GM23248 (cell line): ENCODE measurements at regions not wholly inside any gene's neighbourhood (a gene's known extent, or its start where the extent isn't known, plus 50 kb on each side); places are given as distances from the start of the nearest gene placed in this dataset.
A peak's percentile ranks its signal among the peaks of the same experiment; 100 is the strongest.
"Not testable (repeated sequence)": the region's sequence is repeated elsewhere in the genome, so short reads cannot be mapped to it uniquely, and the experiment has no call there.

Source experiments
- DNase-seq: peaks from one replicate; pipeline ENCODE4 v3.0.0-alpha.2; 2015
- H2AFZ ChIP-seq: fragments of 200-600 bp; sonication (generic); 2 replicates; pipeline ENCODE4 v1.6.1; 2016; ENCODE audit warnings: antibody characterized with exemption
- H3F3A ChIP-seq: fragments of 200-600 bp; sonication (generic); 2 replicates; pipeline ENCODE4 v1.6.1; 2016; ENCODE audit warnings: mild to moderate bottlenecking, antibody characterized with exemption, mixed run types; ENCODE audit not compliant: insufficient read depth
- H3K27ac ChIP-seq: fragments of 200-600 bp; sonication (generic); 2 replicates; pipeline ENCODE4 v1.5.1; 2016; ENCODE audit warnings: mild to moderate bottlenecking
- H3K27me3 ChIP-seq: fragments of 200-600 bp; sonication (generic); replicated peaks from 2 replicates; pipeline ENCODE4 v1.6.1; 2016; ENCODE audit warnings: mild to moderate bottlenecking; ENCODE audit not compliant: insufficient read depth
- H3K36me3 ChIP-seq: fragments of 200-600 bp; sonication (generic); 2 replicates; pipeline ENCODE4 v1.6.1; 2016; ENCODE audit warnings: low read depth, mild to moderate bottlenecking
- H3K4me1 ChIP-seq: fragments of 200-600 bp; sonication (generic); 2 replicates; pipeline ENCODE4 v1.6.1; 2016; ENCODE audit warnings: mild to moderate bottlenecking; ENCODE audit not compliant: insufficient read depth
- H3K4me2 ChIP-seq: fragments of 200-600 bp; sonication (generic); one replicate; pipeline ENCODE4 v1.6.1; 2016; ENCODE audit warnings: mild to moderate bottlenecking; ENCODE audit not compliant: unreplicated experiment
- H3K4me3 ChIP-seq: fragments of 200-600 bp; sonication (generic); 2 replicates; pipeline ENCODE4 v1.5.1; 2016; ENCODE audit warnings: mild to moderate bottlenecking
- H3K79me2 ChIP-seq: fragments of 200-600 bp; sonication (generic); 2 replicates; pipeline ENCODE4 v1.6.1; 2016; ENCODE audit warnings: mild to moderate bottlenecking; ENCODE audit not compliant: insufficient read depth
- H3K9ac ChIP-seq: fragments of 200-600 bp; sonication (generic); 2 replicates; pipeline ENCODE4 v1.6.1; 2016; ENCODE audit warnings: mild to moderate bottlenecking
- H3K9me2 ChIP-seq: fragments of 200-600 bp; sonication (generic); 2 replicates; pipeline ENCODE4 v1.6.1; 2016; ENCODE audit warnings: mixed run types, mild to moderate bottlenecking, moderate library complexity; ENCODE audit not compliant: insufficient read depth
- H3K9me3 ChIP-seq: fragments of 200-600 bp; sonication (generic); one replicate; pipeline ENCODE4 v1.6.1; 2017; ENCODE audit warnings: low read depth
- H4K20me1 ChIP-seq: fragments of 200-600 bp; sonication (generic); 2 replicates; pipeline ENCODE4 v1.6.0; 2016; ENCODE audit not compliant: insufficient read depth
- EZH2 ChIP-seq: fragments of 200-600 bp; sonication (generic); IDR thresholded peaks from 2 replicates; pipeline ENCODE4 v1.6.1; 2018; ENCODE audit warnings: antibody characterized with exemption, mild to moderate bottlenecking; ENCODE audit not compliant: insufficient read depth, poor library complexity, severe bottlenecking
- EZH2phosphoT487 ChIP-seq: fragments of 200-600 bp; sonication (generic); IDR thresholded peaks from 2 replicates; pipeline ENCODE4 v1.6.1; 2018; ENCODE audit warnings: antibody characterized with exemption, moderate library complexity, mild to moderate bottlenecking, low read depth; ENCODE audit not compliant: insufficient read depth
- WGBS, 2 experiments: methylation state at CpG; one replicate each; pipeline ENCODE4 v1.1.6; 2015 to 2017; ENCODE audit warnings: low lambda C conversion rate in 2 of 2, low coverage in 1 of 2; ENCODE audit errors: missing lambda C conversion rate in 2 of 2; 5-methylcytosine and 5-hydroxymethylcytosine counted together
- in situ Hi-C: fragments of 300-500 bp; cut with MboI; formaldehyde crosslinking; loops from 2 replicates; pipeline ENCODE4 v1.15.0; 2020

- Histone ChIP-seq H4K20me1 (no peaks in the 10 kb centered on the region), H3K4me3 (no peak overlapping the region), H3K9me2 (no peaks in the 10 kb centered on the region), H2AFZ (no peak overlapping the region), H3K4me1 (no peaks in the 10 kb centered on the region), H3K9ac (no peak overlapping the region), H3K79me2 (no peaks in the 10 kb centered on the region), H3K4me2 (no peak overlapping the region), H3K27me3 (no peaks in the 10 kb centered on the region), H3K9me3 (no peaks in the 10 kb centered on the region), H3K36me3 (no peaks in the 10 kb centered on the region), H3K27ac (no peak overlapping the region), H3F3A (no peaks in the 10 kb centered on the region)
- in situ Hi-C loops, result no loop called here
- no peak for TF ChIP-seq EZH2phosphoT487
- TF ChIP-seq EZH2, result no peak
- WGBS, 2 experiments, result 56 to 57% methylated on average over 1 of the region's 1 CpG
- no peak for DNase-seq
Measured at GRCh38 chr7:120070201-120070600, 202.8 kb upstream of the KCND2 start.

- TF ChIP-seq EZH2, result no peak
- TF ChIP-seq EZH2phosphoT487, result no peak
- Histone ChIP-seq H3K9me2 (no peaks in the 10 kb centered on the region), H3K27me3 (no peaks in the 10 kb centered on the region), H3K27ac (no peak overlapping the region), H3K9me3 (no peaks in the 10 kb centered on the region), H4K20me1 (no peaks in the 10 kb centered on the region), H3K9ac (no peak overlapping the region), H3K4me2 (no peak overlapping the region), H3K36me3 (no peaks in the 10 kb centered on the region), H3F3A (no peaks in the 10 kb centered on the region), H3K4me1 (no peaks in the 10 kb centered on the region), H3K4me3 (no peak overlapping the region), H3K79me2 (no peaks in the 10 kb centered on the region), H2AFZ (no peak overlapping the region)
- 49% methylated on average over 3 of the region's 3 CpGs for WGBS, 2 experiments
- DNase-seq, result no peak
- in situ Hi-C loops, result no loop called here
Measured at GRCh38 chr7:120077777-120078176, 195.2 kb upstream of the KCND2 start.

DNA sequence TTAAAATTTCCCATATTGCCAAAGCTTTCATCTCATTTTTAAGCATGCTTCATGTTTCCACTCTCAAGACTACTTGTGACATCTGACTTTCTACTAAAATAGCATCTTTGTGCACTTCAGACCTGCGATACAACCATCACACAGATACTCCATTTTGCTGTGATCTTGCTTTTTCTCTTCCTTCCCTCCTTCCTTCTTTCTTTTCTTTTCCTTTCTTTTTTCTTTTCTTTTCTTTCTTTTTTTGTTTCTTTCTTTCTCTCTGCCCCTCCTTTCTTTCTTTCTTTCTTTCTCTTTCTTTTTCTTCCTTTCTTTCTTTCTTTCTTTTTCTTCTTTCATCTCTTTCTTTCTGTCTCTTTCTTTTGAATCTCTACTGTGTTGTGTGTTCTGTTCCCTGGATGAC, 194.0 kb upstream of the KCND2 start:
- Histone ChIP-seq H3K4me3 (no peak overlapping the region), H2AFZ (peak overlapping the region; percentile 42; the same call in 1 of the 2 replicates), H4K20me1 (no peaks in the 10 kb centered on the region), H3K9me3 (no peaks in the 10 kb centered on the region), H3K27me3 (no peaks in the 10 kb centered on the region), H3K9me2 (no peaks in the 10 kb centered on the region), H3K9ac (no peak overlapping the region), H3K79me2 (no peaks in the 10 kb centered on the region), H3K36me3 (no peaks in the 10 kb centered on the region), H3K4me2 (no peak overlapping the region), H3K27ac (no peak overlapping the region), H3F3A (no peaks in the 10 kb centered on the region), H3K4me1 (no peaks in the 10 kb centered on the region)
- no peak for TF ChIP-seq EZH2
- TF ChIP-seq EZH2phosphoT487, result no peak
- 37 to 56% methylated on average over 1 of the region's 1 CpG for WGBS, 2 experiments
- in situ Hi-C loops, result no loop called here
- DNase-seq, result no peak

DNA sequence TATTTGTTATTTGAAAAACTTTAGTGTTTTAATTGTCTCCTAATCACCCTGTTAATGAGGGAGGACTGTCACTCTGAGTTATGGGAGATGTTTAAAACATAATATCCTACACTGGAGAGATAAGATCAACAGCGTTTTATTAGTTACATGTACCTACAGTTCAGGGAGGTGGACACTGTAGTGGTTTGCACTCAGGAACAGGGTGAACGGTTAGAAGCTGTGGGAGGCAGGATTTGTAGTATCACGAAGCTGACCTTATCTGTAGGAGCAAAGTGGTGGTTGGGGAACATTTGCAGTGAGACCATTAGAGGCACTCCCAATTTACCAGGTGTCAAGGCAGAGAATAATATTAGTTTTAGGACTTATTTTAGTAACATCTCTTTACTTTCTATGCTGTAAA, 193.3 kb upstream of the KCND2 start:
- no peaks in the 10 kb centered on the region for H3K4me1 ChIP-seq
- no peaks in the 10 kb centered on the region for H3K27me3 ChIP-seq
- H3K79me2 ChIP-seq, result no peaks in the 10 kb centered on the region
- no peaks in the 10 kb centered on the region for H3K36me3 ChIP-seq
- no peaks in the 10 kb centered on the region for H3K9me3 ChIP-seq
- no peak overlapping the region for H3K27ac ChIP-seq
- no peak overlapping the region for H3K4me3 ChIP-seq
- no peak overlapping the region for H3K4me2 ChIP-seq
- no peak overlapping the region for H3K9ac ChIP-seq
- in situ Hi-C loops, result no loop called here
- no peaks in the 10 kb centered on the region for H4K20me1 ChIP-seq
- no peaks in the 10 kb centered on the region for H3F3A ChIP-seq
- TF ChIP-seq EZH2, result no peak
- TF ChIP-seq EZH2phosphoT487, result no peak
- no peak for DNase-seq
- no peaks in the 10 kb centered on the region for H3K9me2 ChIP-seq
- 27 to 35% methylated on average over 3 of the region's 3 CpGs for WGBS, 2 experiments
- no peak overlapping the region for H2AFZ ChIP-seq

DNA sequence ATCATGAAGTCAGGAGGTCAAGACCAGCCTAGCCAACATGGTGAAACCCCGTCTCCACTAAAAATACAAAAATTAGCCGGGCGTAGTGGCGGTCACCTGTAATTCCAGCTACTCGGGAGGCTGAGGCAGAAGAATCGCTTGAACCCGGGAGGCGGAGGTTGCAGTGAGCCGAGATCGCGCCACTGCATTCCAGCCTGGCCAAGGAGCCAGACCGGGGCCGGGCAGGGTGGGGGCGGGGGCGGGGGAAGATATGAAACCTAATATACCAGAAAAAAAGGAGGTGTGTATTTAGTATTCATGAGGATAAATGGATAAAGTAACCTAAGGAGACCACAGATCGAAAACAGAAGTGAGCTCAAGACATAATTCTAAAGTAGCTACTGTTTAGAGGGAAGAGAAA, 186.5 kb upstream of the KCND2 start:
- H3K4me2 ChIP-seq, in situ Hi-C loops, H3K9me3 ChIP-seq, H3K4me1 ChIP-seq, H3K79me2 ChIP-seq, H3K27ac ChIP-seq, H3K9me2 ChIP-seq, H3K27me3 ChIP-seq, H4K20me1 ChIP-seq, H3K36me3 ChIP-seq, H3K9ac ChIP-seq, H3F3A ChIP-seq, H3K4me3 ChIP-seq, DNase-seq, H2AFZ ChIP-seq: not testable (repeated sequence)
- 69 to 70% methylated on average over 16 of the region's 16 CpGs for WGBS, 2 experiments
